ENCODE measurements at regions not wholly inside any gene's neighbourhood (a gene's known extent, or its start where the extent isn't known, plus 50 kb on each side); places are given as distances from the start of the nearest gene placed in this dataset.

- Mint-ChIP-seq H3K9me3 (no peaks in the 10 kb centered on the region), H3K4me3 (no peak overlapping the region), H3K27ac (no peak overlapping the region), H3K4me1 (peaks cover 4% of the 10 kb centered on the region; the same call in 1 of the 2 replicates), H3K36me3 (no peaks in the 10 kb centered on the region), H3K27me3 (ENCODE audit: low read depth) (no peaks in the 10 kb centered on the region)
- no peak for TF ChIP-seq ZNF121 (CRISPR knock-in tag; IDR thresholded peaks at IDR 0.05)
- TF ChIP-seq, protein P1, sequence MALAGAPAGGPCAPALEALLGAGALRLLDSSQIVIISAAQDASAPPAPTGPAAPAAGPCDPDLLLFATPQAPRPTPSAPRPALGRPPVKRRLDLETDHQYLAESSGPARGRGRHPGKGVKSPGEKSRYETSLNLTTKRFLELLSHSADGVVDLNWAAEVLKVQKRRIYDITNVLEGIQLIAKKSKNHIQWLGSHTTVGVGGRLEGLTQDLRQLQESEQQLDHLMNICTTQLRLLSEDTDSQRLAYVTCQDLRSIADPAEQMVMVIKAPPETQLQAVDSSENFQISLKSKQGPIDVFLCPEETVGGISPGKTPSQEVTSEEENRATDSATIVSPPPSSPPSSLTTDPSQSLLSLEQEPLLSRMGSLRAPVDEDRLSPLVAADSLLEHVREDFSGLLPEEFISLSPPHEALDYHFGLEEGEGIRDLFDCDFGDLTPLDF (CRISPR knock-in tag; IDR thresholded peaks at IDR 0.05) = no peak
- TF ChIP-seq GRHL2 (CRISPR knock-in tag; IDR thresholded peaks at IDR 0.05; ENCODE audit: insufficient replicate concordance, severe bottlenecking) = no peak
- no peak for TF ChIP-seq CTCF (IDR thresholded peaks at IDR 0.05)
- TF ChIP-seq FOXK1 (CRISPR knock-in tag; IDR thresholded peaks at IDR 0.05) = no peak
- no peak for TF ChIP-seq ZNF512 (CRISPR knock-in tag; IDR thresholded peaks at IDR 0.05; ENCODE audit: borderline replicate concordance)
- no peak for TF ChIP-seq ZBTB21 (CRISPR knock-in tag; IDR thresholded peaks at IDR 0.05; ENCODE audit: borderline replicate concordance)
- TF ChIP-seq MYBL2 (CRISPR knock-in tag; IDR thresholded peaks at IDR 0.05) = no peak
- no peak for TF ChIP-seq ESRRA (CRISPR knock-in tag; IDR thresholded peaks at IDR 0.05; ENCODE audit: borderline replicate concordance)
- TF ChIP-seq, protein P2, sequence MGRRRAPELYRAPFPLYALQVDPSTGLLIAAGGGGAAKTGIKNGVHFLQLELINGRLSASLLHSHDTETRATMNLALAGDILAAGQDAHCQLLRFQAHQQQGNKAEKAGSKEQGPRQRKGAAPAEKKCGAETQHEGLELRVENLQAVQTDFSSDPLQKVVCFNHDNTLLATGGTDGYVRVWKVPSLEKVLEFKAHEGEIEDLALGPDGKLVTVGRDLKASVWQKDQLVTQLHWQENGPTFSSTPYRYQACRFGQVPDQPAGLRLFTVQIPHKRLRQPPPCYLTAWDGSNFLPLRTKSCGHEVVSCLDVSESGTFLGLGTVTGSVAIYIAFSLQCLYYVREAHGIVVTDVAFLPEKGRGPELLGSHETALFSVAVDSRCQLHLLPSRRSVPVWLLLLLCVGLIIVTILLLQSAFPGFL (CRISPR knock-in tag; IDR thresholded peaks at IDR 0.05; ENCODE audit: borderline replicate concordance) = no peak
- no peak for TF ChIP-seq ATF1 (CRISPR knock-in tag; IDR thresholded peaks at IDR 0.05)
- no peak for TF ChIP-seq E2F5 (CRISPR knock-in tag; IDR thresholded peaks at IDR 0.05)
- TF ChIP-seq, protein P3, sequence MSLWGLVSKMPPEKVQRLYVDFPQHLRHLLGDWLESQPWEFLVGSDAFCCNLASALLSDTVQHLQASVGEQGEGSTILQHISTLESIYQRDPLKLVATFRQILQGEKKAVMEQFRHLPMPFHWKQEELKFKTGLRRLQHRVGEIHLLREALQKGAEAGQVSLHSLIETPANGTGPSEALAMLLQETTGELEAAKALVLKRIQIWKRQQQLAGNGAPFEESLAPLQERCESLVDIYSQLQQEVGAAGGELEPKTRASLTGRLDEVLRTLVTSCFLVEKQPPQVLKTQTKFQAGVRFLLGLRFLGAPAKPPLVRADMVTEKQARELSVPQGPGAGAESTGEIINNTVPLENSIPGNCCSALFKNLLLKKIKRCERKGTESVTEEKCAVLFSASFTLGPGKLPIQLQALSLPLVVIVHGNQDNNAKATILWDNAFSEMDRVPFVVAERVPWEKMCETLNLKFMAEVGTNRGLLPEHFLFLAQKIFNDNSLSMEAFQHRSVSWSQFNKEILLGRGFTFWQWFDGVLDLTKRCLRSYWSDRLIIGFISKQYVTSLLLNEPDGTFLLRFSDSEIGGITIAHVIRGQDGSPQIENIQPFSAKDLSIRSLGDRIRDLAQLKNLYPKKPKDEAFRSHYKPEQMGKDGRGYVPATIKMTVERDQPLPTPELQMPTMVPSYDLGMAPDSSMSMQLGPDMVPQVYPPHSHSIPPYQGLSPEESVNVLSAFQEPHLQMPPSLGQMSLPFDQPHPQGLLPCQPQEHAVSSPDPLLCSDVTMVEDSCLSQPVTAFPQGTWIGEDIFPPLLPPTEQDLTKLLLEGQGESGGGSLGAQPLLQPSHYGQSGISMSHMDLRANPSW (CRISPR knock-in tag; conservative IDR thresholded peaks at IDR 0.05; ENCODE audit: low read depth) = no peak
- no peak for TF ChIP-seq TEAD4 (CRISPR knock-in tag; IDR thresholded peaks at IDR 0.05)
- no peak for TF ChIP-seq KAT7 (CRISPR knock-in tag; IDR thresholded peaks at IDR 0.05; ENCODE audit: borderline replicate concordance)
- ChIA-PET CTCF (no interaction called here), POLR2A (no interaction called here)
- DNase-seq (ENCODE audit: low spot score) (no peak), ATAC-seq (no peak)
Measured at GRCh38 chr7:46999866-47000265, 582.0 kb downstream of the TNS3 start.

DNA sequence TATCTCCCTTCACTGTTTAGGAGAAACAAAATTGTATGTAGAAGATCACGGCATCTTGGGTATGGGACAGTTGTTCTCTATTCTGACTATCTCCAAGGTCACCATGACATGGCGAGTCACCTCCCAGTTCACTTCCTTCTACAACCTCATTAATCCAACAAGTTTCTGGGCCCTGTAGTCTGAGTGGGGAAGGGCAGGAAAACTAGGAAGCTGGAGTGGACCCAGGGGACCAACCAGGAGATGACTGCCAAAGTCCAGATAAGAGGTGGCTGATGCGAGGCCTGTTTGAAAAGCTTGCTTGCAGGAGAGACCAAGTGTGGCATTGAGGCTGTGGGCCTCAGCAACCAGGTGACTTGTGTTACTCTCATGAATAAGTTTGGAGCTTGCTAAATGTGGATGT is 584.9 kb downstream of the TNS3 start:
- Mint-ChIP-seq H3K36me3 (no peaks in the 10 kb centered on the region), H3K27ac (no peak overlapping the region), H3K27me3 (ENCODE audit: low read depth) (no peaks in the 10 kb centered on the region), H3K4me3 (no peak overlapping the region), H3K4me1 (peaks cover 2% of the 10 kb centered on the region; the same call in 1 of the 2 replicates), H3K9me3 (no peaks in the 10 kb centered on the region)
- ChIA-PET POLR2A (interaction anchor here (0.7 kb wide), 1 partner anchor 50 kb away, joined by 5 read pairs; no protein-coding TSS in a partner anchor), CTCF (no interaction called here)
- ATAC-seq (no peak), DNase-seq (ENCODE audit: low spot score) (no peak)
- TF ChIP-seq, protein P2 (CRISPR knock-in tag; IDR thresholded peaks at IDR 0.05; ENCODE audit: borderline replicate concordance) = no peak
- TF ChIP-seq, protein P4, sequence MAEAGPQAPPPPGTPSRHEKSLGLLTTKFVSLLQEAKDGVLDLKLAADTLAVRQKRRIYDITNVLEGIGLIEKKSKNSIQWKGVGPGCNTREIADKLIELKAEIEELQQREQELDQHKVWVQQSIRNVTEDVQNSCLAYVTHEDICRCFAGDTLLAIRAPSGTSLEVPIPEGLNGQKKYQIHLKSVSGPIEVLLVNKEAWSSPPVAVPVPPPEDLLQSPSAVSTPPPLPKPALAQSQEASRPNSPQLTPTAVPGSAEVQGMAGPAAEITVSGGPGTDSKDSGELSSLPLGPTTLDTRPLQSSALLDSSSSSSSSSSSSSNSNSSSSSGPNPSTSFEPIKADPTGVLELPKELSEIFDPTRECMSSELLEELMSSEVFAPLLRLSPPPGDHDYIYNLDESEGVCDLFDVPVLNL (CRISPR knock-in tag; IDR thresholded peaks at IDR 0.05; ENCODE audit: borderline replicate concordance, low read depth) = no peak
- TF ChIP-seq, protein P5, sequence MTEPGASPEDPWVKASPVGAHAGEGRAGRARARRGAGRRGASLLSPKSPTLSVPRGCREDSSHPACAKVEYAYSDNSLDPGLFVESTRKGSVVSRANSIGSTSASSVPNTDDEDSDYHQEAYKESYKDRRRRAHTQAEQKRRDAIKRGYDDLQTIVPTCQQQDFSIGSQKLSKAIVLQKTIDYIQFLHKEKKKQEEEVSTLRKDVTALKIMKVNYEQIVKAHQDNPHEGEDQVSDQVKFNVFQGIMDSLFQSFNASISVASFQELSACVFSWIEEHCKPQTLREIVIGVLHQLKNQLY (CRISPR knock-in tag; IDR thresholded peaks at IDR 0.05) = no peak
- no peak for TF ChIP-seq EMX1 (CRISPR knock-in tag; IDR thresholded peaks at IDR 0.05)
- TF ChIP-seq ERG (CRISPR knock-in tag; IDR thresholded peaks at IDR 0.05) = no peak
- TF ChIP-seq NFE2L1 (CRISPR knock-in tag; IDR thresholded peaks at IDR 0.05) = no peak
- no peak for TF ChIP-seq TCF7 (CRISPR knock-in tag; IDR thresholded peaks at IDR 0.05; ENCODE audit: low read depth)
